GM18870 (cell line): ENCODE measurements at regions not wholly inside any gene's neighbourhood (a gene's known extent, or its start where the extent isn't known, plus 50 kb on each side); places are given as distances from the start of the nearest gene placed in this dataset.
"Not testable (repeated sequence)": the region's sequence is repeated elsewhere in the genome, so short reads cannot be mapped to it uniquely, and the experiment has no call there.

Source experiments
- ATAC-seq: cut with Tn5 transposase; IDR thresholded peaks from one replicate; pipeline ENCODE4 v1.9.1; 2021; ENCODE audit warnings: moderate library complexity; ENCODE audit not compliant: unreplicated experiment

DNA sequence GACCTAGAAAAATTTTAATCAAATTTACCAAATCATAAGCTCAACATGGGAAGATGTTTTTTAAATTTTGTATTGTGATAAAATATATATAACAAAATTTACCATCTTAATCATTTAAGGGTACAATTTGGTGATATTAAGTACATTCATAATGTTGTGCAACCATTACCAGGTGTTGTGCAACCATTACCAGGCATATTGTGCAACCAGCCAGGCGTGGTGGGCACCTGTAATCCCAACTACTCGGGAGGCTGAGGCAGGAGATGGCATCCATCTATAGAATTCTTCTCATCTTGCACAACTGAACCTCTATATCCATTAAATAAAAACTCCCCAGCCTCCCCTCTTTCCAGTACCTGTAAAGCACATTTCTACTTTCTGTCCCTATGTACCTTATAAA is 124.5 kb upstream of the SLC13A1 start:
- ATAC-seq, result no peak

- no peak for ATAC-seq
These were observed 123.9 kb upstream of the SLC13A1 start for GRCh38 chr7:123323689-123324088.

DNA sequence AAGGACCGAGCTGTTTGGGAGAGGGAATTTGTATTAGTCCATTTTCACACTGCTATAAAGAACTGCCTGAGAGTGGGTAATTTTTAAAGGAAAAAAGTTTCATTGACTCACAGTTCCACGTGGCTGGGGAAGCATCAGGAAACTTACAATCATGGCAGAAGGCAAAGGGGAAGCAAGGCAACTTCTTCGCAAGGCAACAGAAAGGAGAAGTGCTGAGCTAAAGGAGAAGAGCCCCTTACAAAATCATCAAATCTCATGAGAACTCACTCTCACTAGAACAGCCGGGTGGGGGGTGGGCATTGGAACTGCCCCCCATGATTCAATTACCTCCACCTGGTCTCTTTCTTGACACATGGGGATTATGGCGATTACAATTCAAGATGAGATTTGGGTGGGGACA is 121.8 kb upstream of the SLC13A1 start:
- ATAC-seq, result not testable (repeated sequence)

GRCh38 chr7:123319911-123320310 is 120.1 kb upstream of the SLC13A1 start:
- no peak for ATAC-seq

DNA sequence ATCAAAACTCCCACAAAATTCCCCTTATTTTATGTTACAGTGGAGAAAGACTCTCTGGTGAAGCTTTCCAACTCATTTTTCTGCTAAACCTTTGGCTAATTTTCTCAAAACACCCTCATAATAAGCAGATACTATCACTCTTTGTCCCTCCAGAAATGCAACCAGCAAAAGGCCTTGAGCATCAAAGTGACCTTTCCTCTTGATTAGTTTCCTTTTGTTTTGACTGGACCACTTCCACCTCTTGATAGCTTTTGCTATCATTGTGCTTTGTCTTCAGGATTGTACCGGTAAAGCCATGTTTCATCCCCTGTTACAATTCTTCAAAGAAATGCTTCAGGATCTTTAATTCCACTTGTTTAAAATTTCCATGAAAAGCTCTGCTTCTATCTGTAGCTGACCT is 115.1 kb upstream of the SLC13A1 start:
- ATAC-seq, result no peak

GRCh38 chr7:123308254-123308951 is 108.6 kb upstream of the SLC13A1 start:
- ATAC-seq, result no peak

DNA sequence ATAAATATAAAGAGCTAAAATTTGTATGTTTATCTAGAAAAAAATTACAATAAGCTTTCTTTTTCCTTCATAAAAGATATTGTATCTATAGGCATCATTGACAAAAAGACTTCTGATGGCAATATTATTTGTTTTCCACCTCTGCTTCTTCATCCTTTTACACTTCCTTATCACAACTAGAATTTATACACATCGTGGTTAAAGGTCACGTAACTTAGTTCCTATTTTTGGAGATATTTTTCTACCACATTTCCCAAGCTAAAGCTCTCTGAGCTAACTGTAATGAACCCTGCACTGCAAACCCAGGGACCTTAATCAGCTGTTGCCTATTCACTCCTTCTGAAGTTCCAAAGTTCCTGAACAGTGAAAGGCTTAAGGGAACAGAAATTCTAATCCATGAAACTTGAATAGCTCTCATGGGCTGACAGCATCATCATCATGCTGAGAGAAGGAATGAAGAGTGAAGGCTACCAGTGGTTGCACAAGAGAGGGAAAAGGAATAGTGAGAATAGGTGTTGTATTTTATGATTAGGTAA is 106.1 kb upstream of the SLC13A1 start:
- ATAC-seq, result no peak

DNA sequence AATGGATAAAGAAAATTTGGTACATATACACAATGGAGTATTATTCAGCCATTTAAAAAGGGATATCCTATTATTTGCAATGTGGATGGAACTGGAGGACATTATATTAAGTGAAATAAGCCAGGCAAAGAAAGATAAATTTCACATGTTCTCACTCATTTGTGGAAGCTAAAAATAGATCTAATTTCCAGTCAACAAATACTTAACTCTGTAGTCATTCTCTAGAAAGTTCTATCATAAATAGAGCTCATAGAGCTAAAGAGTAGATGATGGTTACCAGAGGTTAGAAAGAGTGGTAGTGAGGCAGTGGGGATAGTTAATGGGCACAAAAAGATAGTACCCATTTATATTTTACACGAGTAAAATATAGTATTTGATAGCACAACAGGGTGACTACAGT is 104.2 kb upstream of the SLC13A1 start:
- no peak for ATAC-seq

- no peak for ATAC-seq
These were observed 97.2 kb upstream of the SLC13A1 start for GRCh38 chr7:123296965-123297364.

GRCh38 chr7:123293710-123294109 is 93.9 kb upstream of the SLC13A1 start:
- no peak for ATAC-seq

DNA sequence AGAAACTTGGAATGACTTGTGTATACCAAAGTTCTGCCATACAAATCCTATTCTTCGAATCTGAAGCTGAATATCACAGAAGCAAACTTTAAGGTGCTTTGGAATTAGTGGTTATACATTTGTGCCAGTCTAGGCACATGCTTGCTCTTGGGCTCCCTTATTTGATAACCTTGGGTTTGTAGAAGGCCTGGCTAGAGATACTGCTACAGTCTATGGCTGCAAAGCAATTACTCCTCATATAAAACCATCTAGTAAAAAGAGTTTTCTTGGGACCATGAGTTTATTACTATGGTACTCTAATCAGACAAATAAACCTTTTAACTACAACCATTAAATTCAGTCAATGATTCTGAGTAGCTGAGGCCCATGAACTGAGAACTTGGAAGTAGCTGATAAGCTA is 92.5 kb upstream of the SLC13A1 start:
- no peak for ATAC-seq

DNA sequence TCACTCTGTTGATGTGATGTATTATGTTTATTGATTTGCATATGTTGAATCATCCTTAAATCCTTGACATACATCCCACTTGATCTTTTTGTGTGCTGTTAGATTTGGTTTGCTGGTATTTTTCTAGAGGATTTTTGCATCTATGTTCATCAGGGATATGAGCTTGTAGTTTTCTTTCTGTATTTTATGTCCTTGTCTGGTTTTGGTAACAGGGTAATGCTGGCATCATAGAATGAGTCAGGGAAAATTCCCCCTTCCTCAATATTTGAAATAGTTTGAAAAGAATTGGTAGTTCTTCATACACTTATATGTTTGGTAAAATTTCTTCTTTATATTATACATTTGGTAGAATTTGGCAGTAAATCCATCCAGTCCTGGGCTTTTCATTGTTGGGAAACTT is 89.4 kb upstream of the SLC13A1 start:
- peak; percentile 62 for ATAC-seq

DNA sequence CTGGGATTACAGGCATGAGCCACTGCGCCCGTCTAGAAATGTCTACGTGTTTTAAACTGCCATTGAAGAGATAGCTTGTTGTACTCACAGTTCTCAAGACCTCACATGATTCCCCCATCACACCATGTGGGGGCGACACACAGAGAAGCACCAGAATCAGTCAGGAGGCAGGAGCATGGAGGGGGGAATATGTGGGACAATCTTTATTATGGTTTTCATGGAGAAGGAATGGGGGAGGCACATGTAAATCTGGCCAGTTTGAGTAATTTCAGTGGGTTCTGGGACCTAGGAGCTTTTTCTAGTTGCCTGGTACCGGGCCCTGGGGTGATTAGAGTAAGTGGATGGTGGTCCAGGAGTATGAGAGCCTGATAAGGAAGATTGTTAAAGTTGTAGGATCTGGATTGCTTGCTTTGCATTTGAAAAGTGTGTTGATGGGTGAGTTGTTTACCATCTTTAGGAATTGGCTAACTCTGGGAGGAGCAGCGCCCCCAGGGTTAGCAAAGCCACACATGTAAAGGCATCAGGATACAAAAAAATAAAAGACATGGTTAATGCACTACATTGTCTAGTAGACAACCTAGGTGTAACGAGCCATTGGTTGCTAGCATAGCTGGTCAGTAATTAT is 85.4 kb upstream of the SLC13A1 start:
- ATAC-seq, result no peak

DNA sequence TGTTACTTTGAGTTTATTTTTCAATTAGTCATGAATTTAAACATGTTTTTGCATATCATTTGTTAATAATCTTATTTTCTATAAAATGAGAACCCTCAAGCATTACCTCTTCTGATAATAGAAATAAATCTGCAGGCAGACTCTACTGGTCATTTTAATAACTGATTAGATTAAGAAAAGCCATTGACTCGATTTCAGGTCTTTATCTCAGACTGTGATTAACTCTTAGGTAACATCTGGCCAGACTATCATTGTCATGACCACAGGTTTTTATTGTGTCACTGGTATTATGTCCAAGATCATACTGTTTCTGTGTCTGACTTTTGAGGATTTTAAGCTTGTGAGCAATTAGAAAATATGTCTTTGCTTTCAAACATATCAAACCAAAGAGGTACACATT is 83.6 kb upstream of the SLC13A1 start:
- no peak for ATAC-seq

GRCh38 chr7:123282181-123282580 is 82.4 kb upstream of the SLC13A1 start:
- no peak for ATAC-seq

- ATAC-seq, result no peak
These were observed 80.2 kb upstream of the SLC13A1 start for GRCh38 chr7:123279949-123280348.

DNA sequence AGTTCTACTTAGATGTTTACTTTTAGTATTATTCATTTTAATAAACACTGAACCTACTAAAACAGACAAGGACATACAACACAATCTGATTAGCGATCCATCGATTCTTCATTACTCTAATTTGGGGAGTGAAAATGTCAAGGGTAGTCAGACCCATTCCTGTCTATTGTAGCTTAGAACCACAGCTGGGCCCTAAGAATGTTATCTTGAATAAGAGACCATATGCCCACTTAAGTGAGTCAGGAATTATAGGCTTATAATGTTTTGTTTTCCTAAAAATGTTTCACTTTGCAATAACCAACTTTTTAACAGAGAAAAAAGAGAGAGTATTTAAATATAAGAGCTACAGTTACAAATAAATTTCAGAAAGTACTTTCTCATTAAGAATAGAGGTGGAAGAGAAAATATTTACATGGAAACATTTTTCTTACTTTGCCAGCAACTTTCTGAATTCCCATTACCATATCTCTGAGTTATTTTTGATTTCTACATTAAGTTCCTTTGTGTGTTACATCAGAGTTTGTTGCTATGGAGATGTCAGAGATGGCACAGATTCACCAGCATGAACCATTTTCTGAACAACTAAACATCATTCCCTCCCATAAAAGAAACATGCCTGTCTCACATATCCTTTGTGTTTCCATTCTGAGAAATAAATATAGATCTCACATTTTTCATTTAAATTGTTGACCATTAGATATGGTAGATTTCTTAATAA is 75.4 kb upstream of the SLC13A1 start:
- ATAC-seq, result no peak

DNA sequence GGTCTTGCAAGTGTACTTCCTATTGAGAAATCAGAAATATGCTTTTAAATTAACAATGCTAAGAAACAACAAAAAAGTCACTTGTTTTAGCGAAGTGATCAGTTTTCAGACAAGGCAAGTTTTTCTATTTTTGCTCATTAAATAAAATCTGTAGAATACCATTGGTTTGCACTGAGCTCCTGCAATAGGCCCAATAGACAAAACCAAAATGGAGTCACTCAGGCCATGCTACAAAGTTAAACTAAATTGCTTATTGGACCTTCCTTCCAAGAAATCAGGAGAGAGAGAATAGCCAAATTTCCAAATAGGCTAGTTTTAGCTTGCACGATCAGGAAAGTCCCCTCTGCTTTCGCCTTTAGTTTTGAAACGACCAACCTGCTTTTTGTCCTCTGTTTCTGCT is 73.4 kb upstream of the SLC13A1 start:
- no peak for ATAC-seq

DNA sequence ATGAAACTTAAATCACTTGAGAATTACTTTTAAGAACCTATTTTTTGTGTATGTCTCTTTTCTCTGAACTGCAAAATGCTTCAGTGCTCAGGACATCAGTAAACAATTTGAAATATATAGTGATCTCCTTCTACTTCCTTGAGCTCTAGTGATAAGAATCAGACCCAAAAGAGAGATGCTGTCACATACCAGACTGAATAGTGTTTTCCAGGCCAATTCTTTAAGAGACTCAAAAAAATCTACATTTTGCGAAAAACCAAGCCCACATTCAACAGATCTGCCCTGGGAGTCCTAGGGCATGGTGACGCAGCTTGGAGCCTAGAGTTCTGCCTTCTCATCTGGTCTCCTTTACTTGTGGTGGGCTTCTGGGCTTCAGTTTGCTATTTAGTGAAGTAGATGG is 72.1 kb upstream of the SLC13A1 start:
- ATAC-seq, result no peak

DNA sequence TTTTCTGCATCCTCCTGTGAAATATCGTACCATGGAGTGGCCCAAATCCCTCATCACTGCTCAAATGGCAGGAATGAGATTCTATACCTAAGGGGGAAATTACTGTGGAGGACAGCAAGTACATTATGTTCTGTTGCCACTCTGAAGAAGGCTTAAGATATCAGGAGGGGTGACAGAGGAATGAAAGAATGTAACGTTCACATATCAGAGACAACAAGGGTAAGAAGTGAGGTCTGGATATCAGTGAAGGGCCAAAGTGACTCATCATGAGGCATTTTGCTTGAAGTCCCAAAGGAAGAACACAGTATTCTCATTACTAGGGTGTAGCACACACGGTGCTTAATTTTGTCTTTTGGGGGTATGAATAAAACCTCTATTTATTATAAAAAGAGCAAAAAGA is 71.5 kb upstream of the SLC13A1 start:
- ATAC-seq, result no peak

DNA sequence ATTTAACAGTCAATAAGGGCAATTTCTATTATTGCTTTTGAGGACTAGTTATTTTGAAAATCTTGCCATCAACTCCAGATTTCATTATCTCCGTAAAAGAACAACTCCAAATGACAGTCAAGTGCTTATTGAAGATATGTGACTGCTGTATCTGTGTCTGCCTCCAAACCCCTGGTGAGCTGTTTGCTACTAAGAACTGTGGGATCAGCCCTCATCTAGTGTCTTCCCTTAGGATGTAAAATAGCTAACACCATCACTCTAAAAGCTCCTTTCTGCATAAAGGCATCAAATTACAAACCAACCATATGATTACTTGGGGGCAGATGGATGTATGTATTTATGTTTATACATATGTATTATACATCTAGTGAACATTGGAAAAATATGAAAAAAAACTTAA is 70.8 kb upstream of the SLC13A1 start:
- ATAC-seq, result no peak

- ATAC-seq, result no peak
These were observed 66.1 kb upstream of the SLC13A1 start for GRCh38 chr7:123265853-123266252.
